ENCODE measurements at regions not wholly inside any gene's neighbourhood (a gene's known extent, or its start where the extent isn't known, plus 50 kb on each side); places are given as distances from the start of the nearest gene placed in this dataset.

GRCh38 chr6:93604951-93605350, 185.6 kb upstream of the EPHA7 start:
- no peak for TF ChIP-seq CTCF (IDR thresholded peaks at IDR 0.05)
- no peak for TF ChIP-seq EP300 (IDR thresholded peaks at IDR 0.05)
- TF ChIP-seq POLR2AphosphoS5 (IDR thresholded peaks at IDR 0.05) = no peak
- no peak for TF ChIP-seq POLR2A (IDR thresholded peaks at IDR 0.05)
